Calu3 (cell line): ENCODE measurements at regions not wholly inside any gene's neighbourhood (a gene's known extent, or its start where the extent isn't known, plus 50 kb on each side); places are given as distances from the start of the nearest gene placed in this dataset.

ENCODE experiments used
- BruUV-seq: library from RNA; stranded (reverse); fragments of 400-500 nt; replicated peaks from 2 replicates; lab custom pipeline; 2021; lab: Mats Ljungman, UMichigan
- CTCF ChIA-PET: fragments of 300-600 bp; sonication (Branson Sonifier 250); formaldehyde crosslinking; loops from one replicate; lab custom pipeline; 2022; ENCODE audit warnings: antibody characterized with exemption; lab: Charles Lee
- DNase-seq: peaks from one replicate; pipeline ENCODE4 v3.0.0; 2022
- H3K27ac Mint-ChIP-seq: one replicate; pipeline ENCODE4 v1.8.0; 2022; ENCODE audit warnings: mixed read lengths; ENCODE audit not compliant: unreplicated experiment
- H3K27me3 Mint-ChIP-seq: one replicate; pipeline ENCODE4 v1.8.0; 2022; ENCODE audit warnings: mixed read lengths; ENCODE audit not compliant: unreplicated experiment
- H3K36me3 Mint-ChIP-seq: one replicate; pipeline ENCODE4 v1.8.0; 2022; ENCODE audit warnings: mild to moderate bottlenecking, moderate library complexity, mixed read lengths; ENCODE audit not compliant: insufficient read depth, unreplicated experiment
- H3K4me1 Mint-ChIP-seq: one replicate; pipeline ENCODE4 v1.8.0; 2022; ENCODE audit warnings: mild to moderate bottlenecking, low read depth, mixed read lengths; ENCODE audit not compliant: unreplicated experiment
- H3K4me3 Mint-ChIP-seq: one replicate; pipeline ENCODE4 v1.8.0; 2022; ENCODE audit warnings: mild to moderate bottlenecking, low read depth, moderate library complexity, mixed read lengths; ENCODE audit not compliant: unreplicated experiment
- H3K9me3 Mint-ChIP-seq: one replicate; pipeline ENCODE4 v1.8.0; 2022; ENCODE audit warnings: low read depth, mixed read lengths; ENCODE audit not compliant: unreplicated experiment
- intact Hi-C: fragments of 100-400 bp; cut with micrococcal nuclease; formaldehyde crosslinking; loops from one replicate; pipeline ENCODE4 v1.10.0; 2022; ENCODE audit not compliant: unreplicated experiment
- TF ChIP-seq, protein P1 (sequence below): fragments of 200-600 bp; IDR thresholded peaks from one replicate; pipeline ENCODE4 v1.8.0; 2022; ENCODE audit warnings: antibody characterized with exemption; ENCODE audit not compliant: unreplicated experiment

GRCh38 chr6:71619836-71620235 lies 266.5 kb upstream of the RIMS1 start:
- intact Hi-C loops = loop anchor here (5.0 kb wide), 2 partner anchors 172 to 422 kb away; no protein-coding TSS in a partner anchor
- Mint-ChIP-seq H3K4me3 (no peak overlapping the region), H3K36me3 (no peaks in the 10 kb centered on the region), H3K4me1 (peaks cover 8% of the 10 kb centered on the region), H3K27ac (no peak overlapping the region), H3K27me3 (no peaks in the 10 kb centered on the region), H3K9me3 (peaks cover 7% of the 10 kb centered on the region)
- no TSS peak for BruUV-seq
- TF ChIP-seq, protein P1, sequence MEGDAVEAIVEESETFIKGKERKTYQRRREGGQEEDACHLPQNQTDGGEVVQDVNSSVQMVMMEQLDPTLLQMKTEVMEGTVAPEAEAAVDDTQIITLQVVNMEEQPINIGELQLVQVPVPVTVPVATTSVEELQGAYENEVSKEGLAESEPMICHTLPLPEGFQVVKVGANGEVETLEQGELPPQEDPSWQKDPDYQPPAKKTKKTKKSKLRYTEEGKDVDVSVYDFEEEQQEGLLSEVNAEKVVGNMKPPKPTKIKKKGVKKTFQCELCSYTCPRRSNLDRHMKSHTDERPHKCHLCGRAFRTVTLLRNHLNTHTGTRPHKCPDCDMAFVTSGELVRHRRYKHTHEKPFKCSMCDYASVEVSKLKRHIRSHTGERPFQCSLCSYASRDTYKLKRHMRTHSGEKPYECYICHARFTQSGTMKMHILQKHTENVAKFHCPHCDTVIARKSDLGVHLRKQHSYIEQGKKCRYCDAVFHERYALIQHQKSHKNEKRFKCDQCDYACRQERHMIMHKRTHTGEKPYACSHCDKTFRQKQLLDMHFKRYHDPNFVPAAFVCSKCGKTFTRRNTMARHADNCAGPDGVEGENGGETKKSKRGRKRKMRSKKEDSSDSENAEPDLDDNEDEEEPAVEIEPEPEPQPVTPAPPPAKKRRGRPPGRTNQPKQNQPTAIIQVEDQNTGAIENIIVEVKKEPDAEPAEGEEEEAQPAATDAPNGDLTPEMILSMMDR = no peak
- no peak for DNase-seq
- CTCF ChIA-PET = no interaction called here

DNA sequence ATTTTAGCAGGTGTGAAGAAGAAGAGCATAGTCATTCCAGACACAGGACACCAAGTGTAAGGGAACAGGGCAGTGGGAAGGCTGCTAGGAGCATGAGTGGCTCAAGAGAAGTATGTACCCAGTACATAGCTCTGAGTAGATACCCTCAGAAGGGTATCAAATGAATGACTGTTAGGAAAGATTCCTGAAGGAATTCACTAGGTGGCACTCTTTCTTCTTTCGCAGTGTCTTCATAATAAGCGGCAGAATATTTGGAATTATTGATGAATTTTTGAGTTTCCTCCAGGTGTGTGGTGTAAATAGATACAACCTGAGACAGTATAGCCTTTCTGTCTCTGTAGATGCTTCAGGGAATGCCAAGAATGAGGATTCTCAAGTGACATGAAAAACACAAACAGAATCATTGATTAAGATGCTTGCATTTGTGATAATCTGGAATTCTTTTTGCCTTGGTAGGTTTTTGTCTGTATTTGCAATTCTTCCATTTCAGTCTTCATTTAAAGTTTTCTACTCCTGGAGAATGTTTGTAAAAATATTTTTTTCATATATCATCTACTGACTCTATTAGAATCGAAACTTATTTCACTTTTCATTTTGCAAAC lies 264.3 kb upstream of the RIMS1 start:
- H3K36me3 Mint-ChIP-seq = no peaks in the 10 kb centered on the region
- no peaks in the 10 kb centered on the region for H3K27me3 Mint-ChIP-seq
- DNase-seq = no peak
- peaks cover 8% of the 10 kb centered on the region for H3K4me1 Mint-ChIP-seq
- BruUV-seq = no TSS peak
- no peak overlapping the region for H3K4me3 Mint-ChIP-seq
- TF ChIP-seq, protein P1 = peak; percentile 72
- CTCF ChIA-PET = interaction anchor here (0.9 kb wide), 1 partner anchor 87 kb away, joined by 4 read pairs; no protein-coding TSS in a partner anchor
- intact Hi-C loops = loop anchor here (1.0 to 5.0 kb wide), 4 partner anchors 170 to 790 kb away; no protein-coding TSS in a partner anchor
- H3K9me3 Mint-ChIP-seq = peaks cover 16% of the 10 kb centered on the region
- no peak overlapping the region for H3K27ac Mint-ChIP-seq

DNA sequence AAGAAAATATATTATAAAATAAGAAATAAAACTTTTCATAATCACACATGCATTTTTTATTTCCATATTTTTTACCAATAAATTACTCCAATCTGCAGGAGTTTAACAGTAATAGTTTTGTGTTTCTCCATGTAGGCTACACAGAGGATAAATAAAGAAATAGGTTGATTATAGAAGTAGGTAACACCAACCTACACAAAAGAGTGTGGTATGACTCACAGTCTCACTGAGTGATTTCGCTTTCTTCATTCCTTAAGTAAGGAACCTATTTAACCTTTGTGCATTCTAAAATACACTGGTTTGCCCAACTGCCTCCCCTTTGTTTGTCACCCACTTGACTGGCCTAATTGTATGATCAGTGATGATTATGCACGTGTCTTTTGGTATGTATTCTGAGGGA lies 244.2 kb upstream of the RIMS1 start:
- Mint-ChIP-seq H3K4me1 (no peaks in the 10 kb centered on the region), H3K36me3 (no peaks in the 10 kb centered on the region), H3K4me3 (no peak overlapping the region), H3K27me3 (no peaks in the 10 kb centered on the region), H3K27ac (no peak overlapping the region), H3K9me3 (peaks cover 2% of the 10 kb centered on the region)
- TF ChIP-seq, protein P1 = no peak
- no TSS peak for BruUV-seq
- intact Hi-C loops = no loop called here
- DNase-seq = no peak
- CTCF ChIA-PET = no interaction called here

DNA sequence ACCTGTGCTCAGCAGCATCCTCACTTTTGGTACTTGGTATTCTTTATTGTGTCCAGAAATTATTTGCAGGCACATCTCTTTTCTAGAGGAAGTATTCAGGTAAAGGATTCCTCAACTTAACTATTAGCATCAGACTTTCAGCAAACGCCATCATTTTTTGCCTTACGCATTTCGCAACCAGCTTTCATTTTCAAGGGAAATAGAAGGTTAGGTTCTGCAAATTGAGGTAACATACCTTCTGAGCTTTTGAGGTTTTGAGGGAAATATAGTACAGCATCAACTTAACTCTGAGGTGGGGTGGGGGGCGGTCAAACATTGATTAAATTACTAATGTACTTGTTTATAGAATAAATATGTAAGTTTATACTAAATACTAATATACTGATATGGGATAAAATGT lies 243.6 kb upstream of the RIMS1 start:
- intact Hi-C loops = no loop called here
- Mint-ChIP-seq H3K36me3 (no peaks in the 10 kb centered on the region), H3K4me3 (no peak overlapping the region), H3K4me1 (no peaks in the 10 kb centered on the region), H3K9me3 (peaks cover 2% of the 10 kb centered on the region), H3K27me3 (no peaks in the 10 kb centered on the region), H3K27ac (no peak overlapping the region)
- BruUV-seq = no TSS peak
- DNase-seq = no peak
- CTCF ChIA-PET = no interaction called here
- TF ChIP-seq, protein P1 = no peak
